B cell (primary cell): ENCODE measurements at regions not wholly inside any gene's neighbourhood (a gene's known extent, or its start where the extent isn't known, plus 50 kb on each side); places are given as distances from the start of the nearest gene placed in this dataset.

ENCODE experiments used
- EZH2 ChIP-seq: IDR thresholded peaks from 2 replicates; pipeline ENCODE4 v1.6.1; 2012; ENCODE audit warnings: borderline replicate concordance, low read depth, mild to moderate bottlenecking, moderate library complexity, low read length; ENCODE audit not compliant: insufficient read depth, poor library complexity, severe bottlenecking
- TF ChIP-seq, protein P1 (sequence below): fragments of 200-600 bp; IDR thresholded peaks from one replicate; pipeline ENCODE4 v1.8.0; 2022; ENCODE audit warnings: antibody characterized with exemption, mild to moderate bottlenecking

DNA sequence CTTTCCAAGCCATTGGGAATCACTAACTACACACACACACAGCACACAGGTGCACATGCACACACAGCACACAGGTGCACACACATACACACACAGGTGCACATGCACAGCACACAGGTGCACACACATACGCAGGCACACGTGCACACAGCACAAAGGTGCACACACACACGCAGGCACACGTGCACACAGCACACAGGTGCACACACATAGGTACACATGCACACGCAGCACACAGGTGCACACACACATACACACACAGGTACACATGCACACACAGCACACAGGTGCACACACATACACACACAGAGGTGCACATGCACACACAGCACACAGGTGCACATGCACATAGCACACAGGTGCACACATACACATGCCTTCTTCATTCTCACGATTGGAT lies 80.9 kb downstream of the HMX1 start:
- TF ChIP-seq, protein P1, sequence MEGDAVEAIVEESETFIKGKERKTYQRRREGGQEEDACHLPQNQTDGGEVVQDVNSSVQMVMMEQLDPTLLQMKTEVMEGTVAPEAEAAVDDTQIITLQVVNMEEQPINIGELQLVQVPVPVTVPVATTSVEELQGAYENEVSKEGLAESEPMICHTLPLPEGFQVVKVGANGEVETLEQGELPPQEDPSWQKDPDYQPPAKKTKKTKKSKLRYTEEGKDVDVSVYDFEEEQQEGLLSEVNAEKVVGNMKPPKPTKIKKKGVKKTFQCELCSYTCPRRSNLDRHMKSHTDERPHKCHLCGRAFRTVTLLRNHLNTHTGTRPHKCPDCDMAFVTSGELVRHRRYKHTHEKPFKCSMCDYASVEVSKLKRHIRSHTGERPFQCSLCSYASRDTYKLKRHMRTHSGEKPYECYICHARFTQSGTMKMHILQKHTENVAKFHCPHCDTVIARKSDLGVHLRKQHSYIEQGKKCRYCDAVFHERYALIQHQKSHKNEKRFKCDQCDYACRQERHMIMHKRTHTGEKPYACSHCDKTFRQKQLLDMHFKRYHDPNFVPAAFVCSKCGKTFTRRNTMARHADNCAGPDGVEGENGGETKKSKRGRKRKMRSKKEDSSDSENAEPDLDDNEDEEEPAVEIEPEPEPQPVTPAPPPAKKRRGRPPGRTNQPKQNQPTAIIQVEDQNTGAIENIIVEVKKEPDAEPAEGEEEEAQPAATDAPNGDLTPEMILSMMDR, result no peak
- TF ChIP-seq EZH2, result no peak
